PC-3 (cell line): ENCODE measurements at regions not wholly inside any gene's neighbourhood (a gene's known extent, or its start where the extent isn't known, plus 50 kb on each side); places are given as distances from the start of the nearest gene placed in this dataset.

Experiments
- ATAC-seq: fragments of 200-7000 bp; cut with Tn5 transposase; 2 replicates; pipeline ENCODE4 v1.9.1; 2020; ENCODE audit warnings: mild to moderate bottlenecking, moderate library complexity
- BruUV-seq: library from RNA; stranded (reverse); fragments of 400-500 nt; replicated peaks from 2 replicates; lab custom pipeline; 2021; lab: Mats Ljungman, UMichigan
- CTCF ChIA-PET: fragments of 300-600 bp; sonication (Branson Sonifier 250); formaldehyde crosslinking; loops from one replicate; lab custom pipeline; 2022; ENCODE audit warnings: antibody characterized with exemption; lab: Charles Lee
- POLR2A ChIA-PET: fragments of 300-600 bp; sonication (Branson Sonifier 250); formaldehyde crosslinking; loops from one replicate; lab custom pipeline; 2022; ENCODE audit warnings: antibody characterized with exemption; ENCODE audit not compliant: unreplicated experiment; lab: Charles Lee
- DNase-seq: peaks from one replicate; pipeline ENCODE4 v3.0.0-alpha.2; 2015
- H2AFZ ChIP-seq: fragments of 300-600 bp; sonication (generic); 2 replicates; pipeline ENCODE4 v1.6.0; 2016; ENCODE audit warnings: antibody characterized with exemption, low read length
- H3F3A ChIP-seq: fragments of 300-600 bp; sonication (generic); one replicate; pipeline ENCODE4 v1.6.0; 2017; ENCODE audit warnings: antibody characterized with exemption, low read length, control low read depth, mild to moderate bottlenecking; ENCODE audit not compliant: unreplicated experiment
- H3K27ac ChIP-seq: fragments of 300-600 bp; sonication (generic); 2 replicates; pipeline ENCODE4 v1.5.1; 2016; ENCODE audit warnings: mild to moderate bottlenecking, low read length
- H3K27me3 ChIP-seq: fragments of 300-600 bp; sonication (generic); 2 replicates; pipeline ENCODE4 v1.6.1; 2016; ENCODE audit warnings: low read length, mixed read lengths
- H3K36me3 ChIP-seq: fragments of 300-600 bp; sonication (generic); 2 replicates; pipeline ENCODE4 v1.6.1; 2016; ENCODE audit warnings: low read depth, mixed run types, low read length, mixed read lengths
- H3K4me1 ChIP-seq: fragments of 300-600 bp; sonication (generic); 2 replicates; pipeline ENCODE4 v1.5.1; 2016; ENCODE audit warnings: low read length; ENCODE audit not compliant: insufficient read depth
- H3K4me2 ChIP-seq: fragments of 300-600 bp; sonication (generic); 2 replicates; pipeline ENCODE4 v1.6.0; 2016; ENCODE audit warnings: low read length
- H3K4me3 ChIP-seq: fragments of 300-600 bp; sonication (generic); 2 replicates; pipeline ENCODE4 v1.5.1; 2016; ENCODE audit warnings: mild to moderate bottlenecking, low read length, mixed read lengths
- H3K79me2 ChIP-seq: fragments of 300-600 bp; sonication (generic); 2 replicates; pipeline ENCODE4 v1.6.1; 2017; ENCODE audit warnings: low read length, mixed read lengths
- H3K9ac ChIP-seq: fragments of 300-600 bp; sonication (generic); 2 replicates; pipeline ENCODE4 v1.6.0; 2016; ENCODE audit warnings: mild to moderate bottlenecking, low read length
- H3K9me2 ChIP-seq: fragments of 300-600 bp; sonication (generic); replicated peaks from 2 replicates; pipeline ENCODE4 v1.6.1; 2016; ENCODE audit warnings: mixed run types, low read length, mixed read lengths
- H3K9me3 ChIP-seq: fragments of 300-600 bp; sonication (generic); 2 replicates; pipeline ENCODE4 v1.6.1; 2016; ENCODE audit warnings: low read length, mixed read lengths
- H4K20me1 ChIP-seq: fragments of 300-600 bp; sonication (generic); 2 replicates; pipeline ENCODE4 v1.6.1; 2016; ENCODE audit warnings: low read length, mixed read lengths
- EZH2 ChIP-seq: fragments of 300-600 bp; sonication (generic); IDR thresholded peaks from one replicate; pipeline ENCODE4 v1.6.1; 2017; ENCODE audit warnings: antibody characterized with exemption, mild to moderate bottlenecking, low read length; ENCODE audit not compliant: unreplicated experiment
- EZH2phosphoT487 ChIP-seq: fragments of 300-600 bp; sonication (generic); IDR thresholded peaks from 2 replicates; pipeline ENCODE4 v1.6.1; 2018; ENCODE audit warnings: mild to moderate bottlenecking, antibody characterized with exemption, low read length, borderline replicate concordance
- intact Hi-C: fragments of 100-400 bp; cut with micrococcal nuclease; formaldehyde crosslinking; loops from 2 replicates; pipeline ENCODE4 v1.9.0; 2023
- TF ChIP-seq, protein P1 (sequence below): fragments of 300-600 bp; sonication (generic); conservative IDR thresholded peaks from 2 replicates; pipeline ENCODE4 v1.5.1; 2017; ENCODE audit warnings: antibody characterized with exemption, low read depth, mild to moderate bottlenecking, low read length

DNA sequence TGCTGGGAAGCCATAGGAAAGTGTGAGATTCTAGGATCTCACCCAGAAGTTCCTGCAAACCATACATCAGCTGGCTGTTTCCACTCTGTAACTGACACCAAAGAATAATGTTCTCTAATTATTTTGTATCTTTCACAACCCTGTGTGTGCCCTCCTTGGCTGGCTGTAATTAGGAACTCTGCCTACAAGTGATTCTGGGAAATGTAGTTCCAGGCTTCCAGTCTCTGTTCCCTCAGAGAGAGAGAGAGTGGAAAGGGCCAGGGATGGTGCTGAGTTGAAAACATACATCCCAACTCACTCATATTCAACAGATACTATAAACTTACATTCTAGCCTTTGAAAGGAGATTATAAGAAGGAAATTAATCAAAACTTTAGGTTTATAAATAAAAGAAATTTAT is 57.5 kb upstream of the C1QTNF7 start:
- Histone ChIP-seq H4K20me1 (no peaks in the 10 kb centered on the region), H3F3A (no peaks in the 10 kb centered on the region), H3K27me3 (no peaks in the 10 kb centered on the region), H3K27ac (no peak overlapping the region), H3K9ac (no peak overlapping the region), H2AFZ (no peak overlapping the region), H3K79me2 (no peaks in the 10 kb centered on the region), H3K4me1 (no peaks in the 10 kb centered on the region), H3K9me3 (no peaks in the 10 kb centered on the region), H3K4me2 (no peak overlapping the region), H3K9me2 (no peaks in the 10 kb centered on the region), H3K36me3 (no peaks in the 10 kb centered on the region), H3K4me3 (no peak overlapping the region)
- no TSS peak for BruUV-seq
- ATAC-seq (no peak), DNase-seq (no peak)
- TF ChIP-seq EZH2 (no peak), EZH2phosphoT487 (no peak)
- TF ChIP-seq, protein P1, sequence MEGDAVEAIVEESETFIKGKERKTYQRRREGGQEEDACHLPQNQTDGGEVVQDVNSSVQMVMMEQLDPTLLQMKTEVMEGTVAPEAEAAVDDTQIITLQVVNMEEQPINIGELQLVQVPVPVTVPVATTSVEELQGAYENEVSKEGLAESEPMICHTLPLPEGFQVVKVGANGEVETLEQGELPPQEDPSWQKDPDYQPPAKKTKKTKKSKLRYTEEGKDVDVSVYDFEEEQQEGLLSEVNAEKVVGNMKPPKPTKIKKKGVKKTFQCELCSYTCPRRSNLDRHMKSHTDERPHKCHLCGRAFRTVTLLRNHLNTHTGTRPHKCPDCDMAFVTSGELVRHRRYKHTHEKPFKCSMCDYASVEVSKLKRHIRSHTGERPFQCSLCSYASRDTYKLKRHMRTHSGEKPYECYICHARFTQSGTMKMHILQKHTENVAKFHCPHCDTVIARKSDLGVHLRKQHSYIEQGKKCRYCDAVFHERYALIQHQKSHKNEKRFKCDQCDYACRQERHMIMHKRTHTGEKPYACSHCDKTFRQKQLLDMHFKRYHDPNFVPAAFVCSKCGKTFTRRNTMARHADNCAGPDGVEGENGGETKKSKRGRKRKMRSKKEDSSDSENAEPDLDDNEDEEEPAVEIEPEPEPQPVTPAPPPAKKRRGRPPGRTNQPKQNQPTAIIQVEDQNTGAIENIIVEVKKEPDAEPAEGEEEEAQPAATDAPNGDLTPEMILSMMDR: no peak
- ChIA-PET CTCF (no interaction called here), POLR2A (no interaction called here)
- intact Hi-C loops: no loop called here

DNA sequence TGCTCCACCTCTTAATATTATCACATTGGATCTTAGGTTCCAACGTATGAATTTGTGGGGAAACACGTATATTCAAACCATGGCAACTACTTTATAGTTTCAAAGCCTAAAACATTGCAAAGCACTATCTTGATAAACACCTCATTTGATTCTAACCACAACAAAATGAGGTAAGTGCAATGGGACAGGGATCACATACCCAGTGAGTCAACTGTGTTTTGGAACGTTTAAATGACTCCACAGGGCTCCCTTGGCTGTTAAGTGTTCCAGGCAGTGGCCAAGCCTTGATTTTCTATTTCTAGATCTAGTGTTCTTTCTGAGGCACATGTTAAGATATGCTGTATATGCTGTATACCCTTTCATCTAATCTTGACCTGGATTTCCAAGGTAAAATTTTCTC is 54.5 kb upstream of the C1QTNF7 start:
- DNase-seq: no peak
- no TSS peak for BruUV-seq

DNA sequence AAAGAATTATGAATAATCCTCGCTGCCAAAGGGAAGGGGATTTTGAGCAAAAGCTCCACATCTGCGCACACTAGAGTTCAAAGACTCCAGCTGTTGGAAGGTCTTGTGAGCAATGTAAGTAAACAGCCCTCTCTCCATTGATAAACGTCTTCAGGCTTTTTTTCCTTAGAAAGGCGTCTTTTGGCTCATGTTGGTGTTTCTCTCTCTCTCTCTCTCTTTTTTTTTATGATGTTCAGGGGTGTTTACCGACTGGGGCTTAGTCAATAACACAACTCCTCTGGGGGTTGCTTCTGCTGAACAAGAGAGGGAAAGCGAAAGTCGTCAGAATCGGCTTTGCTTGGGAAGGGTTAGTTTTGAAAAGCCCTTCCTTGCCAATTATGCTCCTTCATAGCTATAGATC is 53.2 kb upstream of the C1QTNF7 start:
- intact Hi-C loops: no loop called here
- Histone ChIP-seq H3K4me1 (peaks cover 11% of the 10 kb centered on the region), H3K27ac (no peak overlapping the region), H3F3A (no peaks in the 10 kb centered on the region), H3K9ac (no peak overlapping the region), H2AFZ (no peak overlapping the region), H3K9me2 (no peaks in the 10 kb centered on the region), H4K20me1 (no peaks in the 10 kb centered on the region), H3K4me3 (no peak overlapping the region), H3K9me3 (no peaks in the 10 kb centered on the region), H3K36me3 (no peaks in the 10 kb centered on the region), H3K4me2 (no peak overlapping the region), H3K27me3 (no peaks in the 10 kb centered on the region), H3K79me2 (no peaks in the 10 kb centered on the region)
- TF ChIP-seq EZH2 (no peak), EZH2phosphoT487 (no peak)
- TF ChIP-seq, protein P1: no peak
- no TSS peak for BruUV-seq
- POLR2A ChIA-PET: no interaction called here
- DNase-seq (no peak), ATAC-seq (no peak)
- CTCF ChIA-PET: no interaction called here

More for the DNA sequence above, 54.5 kb upstream of the C1QTNF7 start:
- Histone ChIP-seq H3K4me3 (no peak overlapping the region), H3K9me2 (no peaks in the 10 kb centered on the region), H3K4me1 (peaks cover 11% of the 10 kb centered on the region), H3F3A (no peaks in the 10 kb centered on the region), H2AFZ (no peak overlapping the region), H3K4me2 (no peak overlapping the region), H3K27me3 (no peaks in the 10 kb centered on the region), H3K36me3 (no peaks in the 10 kb centered on the region), H4K20me1 (no peaks in the 10 kb centered on the region), H3K9me3 (no peaks in the 10 kb centered on the region), H3K27ac (no peak overlapping the region), H3K79me2 (no peaks in the 10 kb centered on the region), H3K9ac (no peak overlapping the region)
- POLR2A ChIA-PET: no interaction called here
- TF ChIP-seq, protein P1: no peak
- no peak for TF ChIP-seq EZH2phosphoT487
- ATAC-seq: no peak
- intact Hi-C loops: no loop called here
- CTCF ChIA-PET: no interaction called here
